ENCODE measurements at regions not wholly inside any gene's neighbourhood (a gene's known extent, or its start where the extent isn't known, plus 50 kb on each side); places are given as distances from the start of the nearest gene placed in this dataset.

DNA sequence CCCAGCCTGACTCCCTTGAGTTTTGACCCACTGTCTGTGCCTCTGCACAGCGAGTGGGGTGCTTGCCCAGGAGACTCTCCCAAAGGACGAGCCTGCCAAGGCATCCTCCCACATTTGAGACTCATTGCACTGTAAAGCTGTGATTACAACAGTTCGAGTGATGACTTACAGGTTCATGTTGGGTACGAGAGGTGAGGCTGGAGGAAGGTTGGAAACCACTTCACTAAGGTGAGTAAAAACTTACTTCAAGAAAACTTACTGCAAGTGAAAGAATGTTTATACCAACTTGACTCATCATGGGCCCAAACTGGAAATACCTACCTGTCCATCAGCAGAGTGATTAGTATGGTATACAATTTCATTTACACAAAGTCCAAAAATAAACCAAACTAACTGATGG, 360.1 kb upstream of the CDH11 start (continued):
- TF ChIP-seq, protein P1, sequence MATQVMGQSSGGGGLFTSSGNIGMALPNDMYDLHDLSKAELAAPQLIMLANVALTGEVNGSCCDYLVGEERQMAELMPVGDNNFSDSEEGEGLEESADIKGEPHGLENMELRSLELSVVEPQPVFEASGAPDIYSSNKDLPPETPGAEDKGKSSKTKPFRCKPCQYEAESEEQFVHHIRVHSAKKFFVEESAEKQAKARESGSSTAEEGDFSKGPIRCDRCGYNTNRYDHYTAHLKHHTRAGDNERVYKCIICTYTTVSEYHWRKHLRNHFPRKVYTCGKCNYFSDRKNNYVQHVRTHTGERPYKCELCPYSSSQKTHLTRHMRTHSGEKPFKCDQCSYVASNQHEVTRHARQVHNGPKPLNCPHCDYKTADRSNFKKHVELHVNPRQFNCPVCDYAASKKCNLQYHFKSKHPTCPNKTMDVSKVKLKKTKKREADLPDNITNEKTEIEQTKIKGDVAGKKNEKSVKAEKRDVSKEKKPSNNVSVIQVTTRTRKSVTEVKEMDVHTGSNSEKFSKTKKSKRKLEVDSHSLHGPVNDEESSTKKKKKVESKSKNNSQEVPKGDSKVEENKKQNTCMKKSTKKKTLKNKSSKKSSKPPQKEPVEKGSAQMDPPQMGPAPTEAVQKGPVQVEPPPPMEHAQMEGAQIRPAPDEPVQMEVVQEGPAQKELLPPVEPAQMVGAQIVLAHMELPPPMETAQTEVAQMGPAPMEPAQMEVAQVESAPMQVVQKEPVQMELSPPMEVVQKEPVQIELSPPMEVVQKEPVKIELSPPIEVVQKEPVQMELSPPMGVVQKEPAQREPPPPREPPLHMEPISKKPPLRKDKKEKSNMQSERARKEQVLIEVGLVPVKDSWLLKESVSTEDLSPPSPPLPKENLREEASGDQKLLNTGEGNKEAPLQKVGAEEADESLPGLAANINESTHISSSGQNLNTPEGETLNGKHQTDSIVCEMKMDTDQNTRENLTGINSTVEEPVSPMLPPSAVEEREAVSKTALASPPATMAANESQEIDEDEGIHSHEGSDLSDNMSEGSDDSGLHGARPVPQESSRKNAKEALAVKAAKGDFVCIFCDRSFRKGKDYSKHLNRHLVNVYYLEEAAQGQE (IDR thresholded peaks at IDR 0.05; ENCODE audit: low read depth), result no peak
- TF ChIP-seq SP1 (IDR thresholded peaks at IDR 0.05; ENCODE audit: low read depth) (no peak), POLR2A (IDR thresholded peaks at IDR 0.05; ENCODE audit: borderline replicate concordance, extremely low read depth, insufficient read depth, insufficient read length) (no peak)

DNA sequence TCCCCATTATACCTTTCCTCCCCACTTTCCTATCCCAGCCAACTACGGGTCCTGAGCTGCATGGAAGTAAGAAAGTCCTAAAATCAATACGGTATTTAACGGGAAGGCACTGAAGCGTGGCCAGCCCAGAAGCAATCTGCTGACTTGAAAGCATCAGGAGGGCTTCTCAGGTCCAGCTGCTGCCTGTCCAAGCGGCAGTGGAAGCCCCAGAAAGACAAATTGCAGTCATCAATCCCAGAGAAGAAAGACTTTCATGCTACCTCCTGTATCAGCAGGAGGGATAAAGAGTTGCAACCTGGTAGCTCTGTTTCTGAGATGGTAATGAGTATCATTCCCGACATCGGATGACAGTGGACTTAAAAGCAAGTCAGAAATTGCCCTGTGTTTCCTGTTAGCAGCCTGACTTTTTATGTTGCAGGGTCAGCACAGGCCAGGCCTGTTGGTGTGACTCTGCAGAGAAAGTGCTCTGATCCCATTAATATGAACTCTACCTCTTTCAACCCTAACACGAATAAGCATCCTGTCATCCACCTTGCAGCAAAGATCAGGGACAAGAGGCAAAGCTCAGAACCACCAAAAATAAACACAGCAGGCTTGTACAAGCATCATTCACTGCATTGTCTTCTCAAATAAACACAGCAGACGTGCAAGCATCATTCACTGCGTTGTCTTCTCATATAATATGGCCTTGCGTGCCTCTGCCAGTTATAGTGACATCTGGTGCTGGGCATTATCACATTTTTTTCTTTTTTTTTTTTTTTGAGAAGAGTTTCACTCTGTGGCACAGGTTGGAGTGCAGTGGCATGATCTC, 358.6 kb upstream of the CDH11 start:
- POLR2A ChIA-PET, result no interaction called here
- no peaks in the 10 kb centered on the region for H4K20me1 ChIP-seq (ENCODE audit: insufficient read depth)
- no peaks in the 10 kb centered on the region for H3K4me1 ChIP-seq (ENCODE audit: control insufficient read depth in 1 of 2, insufficient read depth in 2 of 2, low read length in 2 of 2)
- no peaks in the 10 kb centered on the region for H3K27me3 ChIP-seq (ENCODE audit: insufficient read depth, low read length)
- H3K79me2 ChIP-seq (ENCODE audit: insufficient read depth, low read length), result no peaks in the 10 kb centered on the region
- no peak overlapping the region for H3K4me3 ChIP-seq (replicated peaks in 1 of 2; ENCODE audit: low read depth in 1 of 2, low read length in 2 of 2)
- RAD21 ChIA-PET (ENCODE audit: low non-redundant PET in 1 of 2, low total read pairs in 2 of 2, uncharacterized antibody in 2 of 2, unreplicated experiment in 2 of 2), result no interaction called here
- intact Hi-C loops (cut with micrococcal nuclease), result no loop called here
- DNase-seq (ENCODE audit: low read depth, low spot score) (no peak), ATAC-seq (no peak)
- TF ChIP-seq YY1 (IDR thresholded peaks at IDR 0.05; ENCODE audit: extremely low read depth, insufficient replicate concordance, low read depth, low read length) (no peak), ELF1 (IDR thresholded peaks at IDR 0.05; ENCODE audit: borderline replicate concordance, low read depth) (no peak), FOSL1 (IDR thresholded peaks at IDR 0.05; ENCODE audit: low read depth) (no peak), SP1 (IDR thresholded peaks at IDR 0.05; ENCODE audit: low read depth) (no peak), EZH2phosphoT487 (IDR thresholded peaks at IDR 0.05; ENCODE audit: borderline replicate concordance) (no peak), JUND (IDR thresholded peaks at IDR 0.05) (no peak), CBX3 (IDR thresholded peaks at IDR 0.05; ENCODE audit: low read depth) (no peak), POLR2A (IDR thresholded peaks at IDR 0.05; ENCODE audit: borderline replicate concordance, extremely low read depth, insufficient read depth, insufficient read length) (no peak), EGR1 (IDR thresholded peaks at IDR 0.05; ENCODE audit: low read depth) (no peak), RAD21 (IDR thresholded peaks at IDR 0.05; ENCODE audit: low read depth) (no peak)
- H2AFZ ChIP-seq (ENCODE audit: low read depth, low read length, poor library complexity, severe bottlenecking), result no peak overlapping the region
- H3K9me2 ChIP-seq (ENCODE audit: insufficient read depth), result no peaks in the 10 kb centered on the region
- H3K9me3 ChIP-seq (ENCODE audit: control insufficient read depth in 1 of 2, insufficient read depth in 1 of 2, low read depth in 1 of 2, low read length in 2 of 2), result peaks cover 0 to 28% of the 10 kb centered on the region in 2 experiments; a peak in 2 of 4 replicates
- no TSS peak for BruUV-seq (replicated peaks)
- no peaks in the 10 kb centered on the region for H3K36me3 ChIP-seq (ENCODE audit: control insufficient read depth in 1 of 2, insufficient read depth in 2 of 2, low read length in 2 of 2)
- CTCF ChIA-PET, result no interaction called here
- H3K4me2 ChIP-seq (ENCODE audit: low read length), result no peak overlapping the region
- H3K27ac ChIP-seq (ENCODE audit: low read depth, low read length), result no peak overlapping the region
- H3K9ac ChIP-seq (ENCODE audit: low read length), result no peak overlapping the region
